ENCODE measurements at regions not wholly inside any gene's neighbourhood (a gene's known extent, or its start where the extent isn't known, plus 50 kb on each side); places are given as distances from the start of the nearest gene placed in this dataset.

GRCh38 chr3:124441766-124442165, 288.5 kb upstream of the UMPS start:
- no peak overlapping the region for H3K27ac ChIP-seq
- TF ChIP-seq ZFX (IDR thresholded peaks at IDR 0.05), result no peak

- H3K27ac ChIP-seq, result no peak overlapping the region
- TF ChIP-seq ZFX (IDR thresholded peaks at IDR 0.05), result no peak
- TF ChIP-seq, protein P1, sequence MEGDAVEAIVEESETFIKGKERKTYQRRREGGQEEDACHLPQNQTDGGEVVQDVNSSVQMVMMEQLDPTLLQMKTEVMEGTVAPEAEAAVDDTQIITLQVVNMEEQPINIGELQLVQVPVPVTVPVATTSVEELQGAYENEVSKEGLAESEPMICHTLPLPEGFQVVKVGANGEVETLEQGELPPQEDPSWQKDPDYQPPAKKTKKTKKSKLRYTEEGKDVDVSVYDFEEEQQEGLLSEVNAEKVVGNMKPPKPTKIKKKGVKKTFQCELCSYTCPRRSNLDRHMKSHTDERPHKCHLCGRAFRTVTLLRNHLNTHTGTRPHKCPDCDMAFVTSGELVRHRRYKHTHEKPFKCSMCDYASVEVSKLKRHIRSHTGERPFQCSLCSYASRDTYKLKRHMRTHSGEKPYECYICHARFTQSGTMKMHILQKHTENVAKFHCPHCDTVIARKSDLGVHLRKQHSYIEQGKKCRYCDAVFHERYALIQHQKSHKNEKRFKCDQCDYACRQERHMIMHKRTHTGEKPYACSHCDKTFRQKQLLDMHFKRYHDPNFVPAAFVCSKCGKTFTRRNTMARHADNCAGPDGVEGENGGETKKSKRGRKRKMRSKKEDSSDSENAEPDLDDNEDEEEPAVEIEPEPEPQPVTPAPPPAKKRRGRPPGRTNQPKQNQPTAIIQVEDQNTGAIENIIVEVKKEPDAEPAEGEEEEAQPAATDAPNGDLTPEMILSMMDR (conservative IDR thresholded peaks at IDR 0.05), result no peak; the same call in 1 of the 2 replicates
Observed at GRCh38 chr3:124442463-124442862, 287.8 kb upstream of the UMPS start.

GRCh38 chr3:124443446-124443845, 286.8 kb upstream of the UMPS start:
- TF ChIP-seq, protein P1 (conservative IDR thresholded peaks at IDR 0.05), result no peak
- no peak for TF ChIP-seq ZFX (IDR thresholded peaks at IDR 0.05)
- no peak overlapping the region for H3K27ac ChIP-seq

- no peak overlapping the region for H3K27ac ChIP-seq
- TF ChIP-seq ZFX (IDR thresholded peaks at IDR 0.05), result no peak
- TF ChIP-seq, protein P1 (conservative IDR thresholded peaks at IDR 0.05), result no peak
Observed at GRCh38 chr3:124444075-124444474, 286.2 kb upstream of the UMPS start.

GRCh38 chr3:124444896-124445295, 285.4 kb upstream of the UMPS start:
- H3K27ac ChIP-seq, result no peak overlapping the region
- no peak for TF ChIP-seq ZFX (IDR thresholded peaks at IDR 0.05)
- TF ChIP-seq, protein P1 (conservative IDR thresholded peaks at IDR 0.05), result no peak

DNA sequence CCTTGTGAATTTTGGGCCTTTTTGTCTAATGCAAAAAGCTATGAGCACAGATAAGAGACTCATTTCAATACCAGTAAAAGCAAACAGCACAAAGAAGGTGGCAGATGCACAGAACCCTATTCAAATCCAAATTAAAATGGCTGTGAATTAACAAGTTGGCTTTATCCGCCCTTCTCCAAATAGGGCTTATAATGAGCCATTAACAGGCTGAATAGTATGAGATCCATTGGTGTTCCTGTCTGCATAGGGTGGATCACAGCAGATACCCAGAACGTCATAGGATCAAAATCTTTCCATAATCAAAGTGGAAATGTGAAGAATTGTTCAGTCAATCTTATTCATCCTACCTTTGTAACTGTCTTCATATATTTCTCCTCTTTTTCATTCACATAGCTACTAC, 282.4 kb upstream of the UMPS start:
- TF ChIP-seq, protein P1 (conservative IDR thresholded peaks at IDR 0.05), result no peak
- TF ChIP-seq ZFX (IDR thresholded peaks at IDR 0.05), result no peak
- H3K27ac ChIP-seq, result no peak overlapping the region

- no peak for TF ChIP-seq ZFX (IDR thresholded peaks at IDR 0.05)
- TF ChIP-seq, protein P1 (conservative IDR thresholded peaks at IDR 0.05), result no peak
- H3K27ac ChIP-seq, result no peak overlapping the region
Observed at GRCh38 chr3:124448954-124449353, 281.3 kb upstream of the UMPS start.

DNA sequence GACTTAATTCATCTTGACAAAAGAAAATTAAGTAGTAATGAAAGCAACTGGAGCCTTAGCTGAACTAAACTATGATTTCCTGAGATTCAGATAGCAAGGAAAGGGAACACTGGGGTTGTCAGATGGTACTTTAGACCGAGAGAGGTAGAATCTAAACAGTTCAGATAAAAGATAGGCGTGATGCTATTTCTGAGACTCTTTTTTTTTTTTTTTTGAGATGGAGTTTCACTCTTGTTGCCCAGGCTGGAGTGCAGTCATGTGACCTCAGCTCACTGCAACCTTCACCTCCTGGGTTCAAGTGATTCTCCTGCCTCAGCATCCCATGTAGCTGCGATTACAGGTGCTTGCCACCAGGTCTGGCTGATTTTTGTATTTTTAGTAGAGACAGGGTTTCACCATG, 279.9 kb upstream of the UMPS start:
- no peak overlapping the region for H3K27ac ChIP-seq
- TF ChIP-seq ZFX (IDR thresholded peaks at IDR 0.05), result no peak
- TF ChIP-seq, protein P1 (conservative IDR thresholded peaks at IDR 0.05), result no peak
